ENCODE measurements at regions not wholly inside any gene's neighbourhood (a gene's known extent, or its start where the extent isn't known, plus 50 kb on each side); places are given as distances from the start of the nearest gene placed in this dataset.
A peak's percentile ranks its signal among the peaks of the same experiment; 100 is the strongest.

DNA sequence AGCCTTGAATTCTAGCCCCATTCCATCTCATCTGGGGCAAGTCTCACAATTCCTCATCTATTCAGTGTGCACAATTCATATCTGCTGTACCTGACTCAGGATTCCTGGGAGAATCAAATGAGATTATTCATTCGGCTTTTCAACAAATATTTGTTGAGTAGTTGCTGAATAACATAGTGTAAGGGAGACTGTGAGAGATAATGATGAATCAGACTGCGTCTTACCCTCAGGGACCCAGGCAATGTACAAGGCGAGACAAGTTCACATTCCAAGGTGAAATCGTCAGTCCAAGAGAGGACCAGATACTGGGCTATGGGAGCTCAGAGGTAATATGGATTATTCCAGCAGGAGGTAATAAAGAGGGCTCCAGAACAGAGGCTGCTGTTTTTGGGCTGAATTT lies 67.8 kb upstream of the SMYD2 start:
- Histone ChIP-seq H3K4me1 (ENCODE audit: insufficient read depth, low read length) (peaks cover 21% of the 10 kb centered on the region), H4K20me1 (ENCODE audit: insufficient read depth, low read length) (no peaks in the 10 kb centered on the region), H3K79me2 (ENCODE audit: insufficient read depth, low read length) (no peaks in the 10 kb centered on the region), H3K9me3 (ENCODE audit: low read depth, low read length) (no peaks in the 10 kb centered on the region), H3K36me3 (ENCODE audit: insufficient read depth, low read length) (no peaks in the 10 kb centered on the region), H3K27ac (ENCODE audit: low read depth, low read length) (no peak overlapping the region), H3K27me3 (ENCODE audit: insufficient read depth, low read length) (peaks cover 21% of the 10 kb centered on the region), H3K4me3 (ENCODE audit: insufficient read depth, low read length) (no peak overlapping the region), H2AFZ (ENCODE audit: low read length) (no peak overlapping the region), H3K4me2 (ENCODE audit: insufficient read depth, low read length) (peak overlapping the region; percentile 66)
- TF ChIP-seq, protein P1, sequence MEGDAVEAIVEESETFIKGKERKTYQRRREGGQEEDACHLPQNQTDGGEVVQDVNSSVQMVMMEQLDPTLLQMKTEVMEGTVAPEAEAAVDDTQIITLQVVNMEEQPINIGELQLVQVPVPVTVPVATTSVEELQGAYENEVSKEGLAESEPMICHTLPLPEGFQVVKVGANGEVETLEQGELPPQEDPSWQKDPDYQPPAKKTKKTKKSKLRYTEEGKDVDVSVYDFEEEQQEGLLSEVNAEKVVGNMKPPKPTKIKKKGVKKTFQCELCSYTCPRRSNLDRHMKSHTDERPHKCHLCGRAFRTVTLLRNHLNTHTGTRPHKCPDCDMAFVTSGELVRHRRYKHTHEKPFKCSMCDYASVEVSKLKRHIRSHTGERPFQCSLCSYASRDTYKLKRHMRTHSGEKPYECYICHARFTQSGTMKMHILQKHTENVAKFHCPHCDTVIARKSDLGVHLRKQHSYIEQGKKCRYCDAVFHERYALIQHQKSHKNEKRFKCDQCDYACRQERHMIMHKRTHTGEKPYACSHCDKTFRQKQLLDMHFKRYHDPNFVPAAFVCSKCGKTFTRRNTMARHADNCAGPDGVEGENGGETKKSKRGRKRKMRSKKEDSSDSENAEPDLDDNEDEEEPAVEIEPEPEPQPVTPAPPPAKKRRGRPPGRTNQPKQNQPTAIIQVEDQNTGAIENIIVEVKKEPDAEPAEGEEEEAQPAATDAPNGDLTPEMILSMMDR (IDR thresholded peaks at IDR 0.05; ENCODE audit: extremely low read depth, low read depth, low read length) = no peak
- peak; percentile 66 for DNase-seq (ENCODE audit: insufficient read length, low spot score, missing footprints)

DNA sequence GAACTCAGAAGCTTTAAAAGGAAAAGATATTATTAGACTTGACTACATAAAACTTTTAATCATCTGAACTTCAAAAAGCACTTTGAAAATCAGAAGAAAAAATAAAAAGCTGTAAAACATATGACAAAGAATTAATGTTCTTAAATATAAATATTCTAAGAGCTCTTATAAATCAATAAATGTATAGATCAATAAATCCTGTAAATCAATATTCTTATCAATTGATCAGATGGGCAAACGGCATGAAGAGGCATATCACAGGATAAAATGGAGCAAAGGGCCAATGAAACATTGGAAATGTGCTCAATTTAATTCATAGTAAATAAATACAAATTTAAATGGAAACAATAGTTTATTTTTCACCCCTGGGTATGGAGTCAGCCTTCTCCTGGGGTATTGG lies 66.1 kb upstream of the SMYD2 start:
- Histone ChIP-seq H4K20me1 (ENCODE audit: insufficient read depth, low read length) (no peaks in the 10 kb centered on the region), H3K27me3 (ENCODE audit: insufficient read depth, low read length) (peaks cover 37% of the 10 kb centered on the region), H3K4me1 (ENCODE audit: insufficient read depth, low read length) (peaks cover 21% of the 10 kb centered on the region), H3K79me2 (ENCODE audit: insufficient read depth, low read length) (no peaks in the 10 kb centered on the region), H3K4me2 (ENCODE audit: insufficient read depth, low read length) (no peak overlapping the region), H3K36me3 (ENCODE audit: insufficient read depth, low read length) (no peaks in the 10 kb centered on the region), H3K9me3 (ENCODE audit: low read depth, low read length) (no peaks in the 10 kb centered on the region), H3K4me3 (ENCODE audit: insufficient read depth, low read length) (no peak overlapping the region), H2AFZ (ENCODE audit: low read length) (no peak overlapping the region), H3K27ac (ENCODE audit: low read depth, low read length) (no peak overlapping the region)
- TF ChIP-seq, protein P1 (IDR thresholded peaks at IDR 0.05; ENCODE audit: extremely low read depth, low read depth, low read length) = no peak
- DNase-seq (ENCODE audit: insufficient read length, low spot score, missing footprints) = no peak

DNA sequence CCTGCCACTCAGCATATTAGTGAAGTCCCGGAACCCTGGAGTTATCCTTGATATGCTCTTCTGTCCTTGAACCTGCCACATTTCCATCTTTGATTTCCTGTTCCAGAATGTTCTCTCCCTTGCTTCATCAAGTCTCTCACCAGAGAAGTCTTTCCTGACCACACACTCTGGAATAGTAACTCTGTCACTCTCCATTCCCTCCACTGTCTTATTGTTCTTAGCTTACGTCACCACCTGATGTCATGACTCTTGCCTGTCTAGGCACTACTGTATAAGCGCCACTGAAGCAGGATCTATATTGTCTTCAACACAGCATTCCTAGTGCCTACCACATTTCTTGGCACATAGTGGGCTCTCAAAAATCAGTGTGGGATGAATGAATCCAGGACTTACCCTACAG lies 65.4 kb upstream of the SMYD2 start:
- H3K4me3 ChIP-seq (ENCODE audit: insufficient read depth, low read length) = no peak overlapping the region
- no peaks in the 10 kb centered on the region for H3K9me3 ChIP-seq (ENCODE audit: low read depth, low read length)
- H3K4me1 ChIP-seq (ENCODE audit: insufficient read depth, low read length) = peaks cover 21% of the 10 kb centered on the region
- DNase-seq (ENCODE audit: insufficient read length, low spot score, missing footprints) = no peak
- no peak overlapping the region for H2AFZ ChIP-seq (ENCODE audit: low read length)
- H3K79me2 ChIP-seq (ENCODE audit: insufficient read depth, low read length) = no peaks in the 10 kb centered on the region
- H3K36me3 ChIP-seq (ENCODE audit: insufficient read depth, low read length) = no peaks in the 10 kb centered on the region
- TF ChIP-seq, protein P1 (IDR thresholded peaks at IDR 0.05; ENCODE audit: extremely low read depth, low read depth, low read length) = no peak
- H3K4me2 ChIP-seq (ENCODE audit: insufficient read depth, low read length) = no peak overlapping the region
- peaks cover 42% of the 10 kb centered on the region for H3K27me3 ChIP-seq (ENCODE audit: insufficient read depth, low read length)
- no peak overlapping the region for H3K27ac ChIP-seq (ENCODE audit: low read depth, low read length)
- H4K20me1 ChIP-seq (ENCODE audit: insufficient read depth, low read length) = no peaks in the 10 kb centered on the region

DNA sequence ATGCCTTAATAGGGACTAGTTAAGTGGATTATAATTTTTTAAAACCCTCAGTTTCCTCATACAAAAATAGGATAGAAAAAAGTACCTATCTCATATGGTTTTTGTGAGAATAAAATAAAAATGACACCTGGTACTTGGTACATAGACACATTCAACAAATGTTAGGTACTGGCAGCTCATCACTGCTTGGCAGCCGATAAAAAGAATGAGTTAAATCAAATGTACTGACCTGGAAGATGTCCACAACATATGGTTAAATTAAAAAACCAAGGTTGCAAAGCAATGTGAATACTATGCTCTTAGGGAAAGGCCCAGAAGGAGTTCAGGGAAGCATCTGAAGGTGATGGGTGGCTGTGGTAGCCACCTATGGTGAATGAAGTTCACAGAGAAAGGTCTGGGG lies 64.9 kb upstream of the SMYD2 start:
- TF ChIP-seq, protein P1 (IDR thresholded peaks at IDR 0.05; ENCODE audit: extremely low read depth, low read depth, low read length) = no peak
- no peaks in the 10 kb centered on the region for H3K9me3 ChIP-seq (ENCODE audit: low read depth, low read length)
- peaks cover 45% of the 10 kb centered on the region for H3K27me3 ChIP-seq (ENCODE audit: insufficient read depth, low read length)
- H3K27ac ChIP-seq (ENCODE audit: low read depth, low read length) = no peak overlapping the region
- no peaks in the 10 kb centered on the region for H3K36me3 ChIP-seq (ENCODE audit: insufficient read depth, low read length)
- no peak overlapping the region for H3K4me2 ChIP-seq (ENCODE audit: insufficient read depth, low read length)
- H3K4me3 ChIP-seq (ENCODE audit: insufficient read depth, low read length) = no peak overlapping the region
- H3K4me1 ChIP-seq (ENCODE audit: insufficient read depth, low read length) = peaks cover 21% of the 10 kb centered on the region
- DNase-seq (ENCODE audit: insufficient read length, low spot score, missing footprints) = no peak
- H2AFZ ChIP-seq (ENCODE audit: low read length) = no peak overlapping the region
- no peaks in the 10 kb centered on the region for H4K20me1 ChIP-seq (ENCODE audit: insufficient read depth, low read length)
- H3K79me2 ChIP-seq (ENCODE audit: insufficient read depth, low read length) = no peaks in the 10 kb centered on the region

Data from osteoblast (primary cell).